Subcutaneous abdominal adipose tissue (tissue), 5 donors: ENCODE measurements at regions not wholly inside any gene's neighbourhood (a gene's known extent, or its start where the extent isn't known, plus 50 kb on each side); places are given as distances from the start of the nearest gene placed in this dataset.

Experiments used
- H3K27ac ChIP-seq: one replicate; pipeline ENCODE4 v1.7.0; 2013; ENCODE audit warnings: low read depth, mild to moderate bottlenecking, inconsistent platforms, low read length, moderate library complexity
- H3K27me3 ChIP-seq, 5 donors: one replicate each; pipeline ENCODE4 v1.7.0; 2013; ENCODE audit warnings: low read length in 5 of 5, inconsistent platforms in 1 of 5; ENCODE audit not compliant: control insufficient read depth in 5 of 5, insufficient read depth in 4 of 5
- H3K36me3 ChIP-seq, 5 donors: one replicate each; pipeline ENCODE4 v1.7.0; 2013; ENCODE audit warnings: low read length in 5 of 5; ENCODE audit not compliant: control insufficient read depth in 5 of 5, insufficient read depth in 5 of 5
- H3K4me1 ChIP-seq, 5 donors: one replicate each; pipeline ENCODE4 v1.7.0; 2013; ENCODE audit warnings: low read length in 5 of 5, mild to moderate bottlenecking in 3 of 5, moderate library complexity in 1 of 5; ENCODE audit not compliant: control insufficient read depth in 5 of 5, insufficient read depth in 5 of 5
- H3K4me3 ChIP-seq, 5 donors: one replicate each; pipeline ENCODE4 v1.7.0; 2013; ENCODE audit warnings: low read length in 5 of 5, low read depth in 1 of 5
- H3K9ac ChIP-seq, 5 donors: one replicate each; pipeline ENCODE4 v1.7.0; 2013; ENCODE audit warnings: low read length in 5 of 5, mild to moderate bottlenecking in 4 of 5, moderate library complexity in 3 of 5
- H3K9me3 ChIP-seq, 5 donors: one replicate each; pipeline ENCODE4 v1.7.0; 2013; ENCODE audit warnings: low read length in 5 of 5; ENCODE audit not compliant: control insufficient read depth in 5 of 5
- donor health status: healthy.
- donor health status: healthy.
- donor health status: healthy.
- donor health status: healthy.
- donor health status: healthy.

- Histone ChIP-seq H3K4me1 (no peaks in the 10 kb centered on the region), H3K9me3 (no peaks in the 10 kb centered on the region), H3K4me3 (no peak overlapping the region), H3K36me3 (no peaks in the 10 kb centered on the region), H3K27ac (no peak overlapping the region), H3K9ac (no peak overlapping the region), H3K27me3 (no peaks in the 10 kb centered on the region)
Measured at GRCh38 chr3:18841422-18842343, 306.6 kb upstream of the KCNH8 start.

- H3K4me1 ChIP-seq, result no peaks in the 10 kb centered on the region
Measured at GRCh38 chr3:18840535-18841137, 307.7 kb upstream of the KCNH8 start.

GRCh38 chr3:18838758-18839157 is 309.6 kb upstream of the KCNH8 start:
- no peaks in the 10 kb centered on the region for H3K27me3 ChIP-seq
- no peaks in the 10 kb centered on the region for H3K36me3 ChIP-seq
- H3K4me3 ChIP-seq, result no peak overlapping the region
- H3K9ac ChIP-seq, result no peak overlapping the region
- H3K27ac ChIP-seq, result no peak overlapping the region
- no peaks in the 10 kb centered on the region for H3K9me3 ChIP-seq
- peaks cover 0 to under 1% (median 0%) of the 10 kb centered on the region in 5 donors for H3K4me1 ChIP-seq

More at GRCh38 chr3:18840535-18841137, 307.7 kb upstream of the KCNH8 start:
- Histone ChIP-seq H3K9me3 (no peaks in the 10 kb centered on the region), H3K36me3 (no peaks in the 10 kb centered on the region), H3K27ac (no peak overlapping the region), H3K4me3 (no peak overlapping the region), H3K9ac (no peak overlapping the region), H3K27me3 (no peaks in the 10 kb centered on the region)

DNA sequence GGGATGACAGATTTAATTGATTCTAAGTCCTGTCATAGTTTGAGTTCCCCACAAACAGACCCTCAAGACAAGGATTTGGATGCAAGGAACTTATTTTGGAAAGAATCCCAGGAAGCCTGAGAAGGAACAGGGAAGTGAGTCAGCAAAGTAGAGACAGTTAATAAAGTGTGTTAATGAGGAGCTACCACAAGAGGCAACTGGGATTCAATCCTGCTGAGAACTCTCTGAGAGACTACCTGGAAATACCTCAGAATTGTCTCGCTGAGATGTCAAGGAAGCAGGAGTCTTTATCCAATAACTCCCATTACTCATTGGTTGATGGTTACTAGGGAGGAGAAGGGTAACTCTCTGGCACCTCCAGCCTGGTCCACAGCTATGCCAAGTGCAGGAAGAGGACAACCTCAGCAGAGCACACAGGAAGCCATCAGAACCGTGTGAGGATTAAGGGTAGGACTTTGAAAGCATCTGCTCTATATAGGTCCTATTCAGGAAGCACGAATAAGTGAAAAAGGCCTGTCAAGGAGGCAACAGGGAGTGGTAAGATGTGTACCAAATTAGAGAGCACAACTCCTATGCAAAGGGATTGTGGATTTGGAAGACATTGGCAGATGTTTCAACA is 311.1 kb upstream of the KCNH8 start:
- no peak overlapping the region for H3K4me3 ChIP-seq
- no peak overlapping the region for H3K9ac ChIP-seq
- no peak overlapping the region for H3K27ac ChIP-seq
- H3K4me1 ChIP-seq, result peaks cover 0 to 7% (median 0%) of the 10 kb centered on the region in 5 donors
- H3K36me3 ChIP-seq, result no peaks in the 10 kb centered on the region
- no peaks in the 10 kb centered on the region for H3K9me3 ChIP-seq
- H3K27me3 ChIP-seq, result no peaks in the 10 kb centered on the region

- Histone ChIP-seq H3K36me3 (no peaks in the 10 kb centered on the region), H3K9ac (no peak overlapping the region), H3K27me3 (no peaks in the 10 kb centered on the region), H3K27ac (no peak overlapping the region), H3K9me3 (no peaks in the 10 kb centered on the region), H3K4me3 (no peak overlapping the region), H3K4me1 (peaks cover 0 to 7% (median 0%) of the 10 kb centered on the region in 5 donors)
Measured at GRCh38 chr3:18835021-18835420, 313.3 kb upstream of the KCNH8 start.

- Histone ChIP-seq H3K4me1 (peaks cover 0 to 7% (median 0%) of the 10 kb centered on the region in 5 donors), H3K9me3 (no peaks in the 10 kb centered on the region), H3K4me3 (no peak overlapping the region), H3K27ac (no peak overlapping the region), H3K9ac (no peak overlapping the region), H3K27me3 (no peaks in the 10 kb centered on the region), H3K36me3 (no peaks in the 10 kb centered on the region)
Measured at GRCh38 chr3:18830087-18830486, 318.2 kb upstream of the KCNH8 start.

- no peak overlapping the region for H3K9ac ChIP-seq
- H3K9me3 ChIP-seq, result no peaks in the 10 kb centered on the region
- H3K4me1 ChIP-seq, result peaks cover 0 to 7% (median 0%) of the 10 kb centered on the region in 5 donors
- H3K36me3 ChIP-seq, result no peaks in the 10 kb centered on the region
- H3K27me3 ChIP-seq, result no peaks in the 10 kb centered on the region
- no peak overlapping the region for H3K4me3 ChIP-seq
- H3K27ac ChIP-seq, result no peak overlapping the region
Measured at GRCh38 chr3:18828637-18829036, 319.7 kb upstream of the KCNH8 start.

DNA sequence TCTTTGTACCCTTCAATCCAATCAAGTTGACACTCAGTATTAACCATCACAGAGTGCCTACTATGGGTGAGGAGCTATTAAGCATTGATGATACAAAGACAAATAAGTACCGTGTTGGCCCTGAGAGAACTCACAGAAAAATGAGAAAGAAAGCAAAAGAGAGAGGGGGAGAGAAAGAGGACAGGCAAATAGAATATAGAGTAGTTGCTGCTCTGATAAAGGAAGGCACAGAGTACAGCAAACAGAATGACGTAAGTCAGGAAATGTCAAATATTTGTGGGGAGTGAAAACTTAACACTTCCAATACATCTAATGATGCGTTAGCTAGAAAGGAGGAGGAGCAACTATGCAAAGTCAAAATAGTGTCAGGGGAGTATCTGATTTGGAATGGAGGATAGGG is 320.6 kb upstream of the KCNH8 start:
- Histone ChIP-seq H3K4me3 (no peak overlapping the region), H3K36me3 (no peaks in the 10 kb centered on the region), H3K9ac (no peak overlapping the region), H3K9me3 (no peaks in the 10 kb centered on the region), H3K4me1 (no peaks in the 10 kb centered on the region), H3K27me3 (no peaks in the 10 kb centered on the region), H3K27ac (no peak overlapping the region)

DNA sequence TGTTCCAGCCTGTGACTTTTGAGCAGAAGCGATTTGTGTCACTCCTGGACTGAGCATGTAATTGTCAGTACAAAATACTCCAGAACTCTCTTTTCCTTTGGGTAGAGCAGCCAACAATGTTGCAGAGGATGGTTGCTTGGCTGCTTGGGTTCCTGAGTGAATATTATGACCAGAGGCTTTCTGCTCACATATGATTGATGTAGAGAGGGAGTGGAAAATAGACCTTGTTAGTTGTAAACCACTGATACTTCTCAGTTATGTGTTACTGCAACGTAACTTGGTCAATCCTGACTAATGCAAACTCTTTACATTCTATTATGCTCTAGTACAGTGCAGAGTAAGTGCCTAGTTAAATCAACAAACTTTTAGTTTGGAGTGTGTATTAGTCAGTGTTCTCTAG is 322.6 kb upstream of the KCNH8 start:
- H3K36me3 ChIP-seq, result no peaks in the 10 kb centered on the region
- no peaks in the 10 kb centered on the region for H3K9me3 ChIP-seq
- H3K27me3 ChIP-seq, result no peaks in the 10 kb centered on the region
- no peak overlapping the region for H3K4me3 ChIP-seq
- H3K9ac ChIP-seq, result no peak overlapping the region
- no peaks in the 10 kb centered on the region for H3K4me1 ChIP-seq
- H3K27ac ChIP-seq, result no peak overlapping the region

- Histone ChIP-seq H3K27ac (no peak overlapping the region), H3K9ac (no peak overlapping the region), H3K4me1 (no peaks in the 10 kb centered on the region), H3K36me3 (no peaks in the 10 kb centered on the region), H3K27me3 (no peaks in the 10 kb centered on the region), H3K9me3 (no peaks in the 10 kb centered on the region), H3K4me3 (no peak overlapping the region)
Measured at GRCh38 chr3:18813300-18813699, 335.0 kb upstream of the KCNH8 start.
